NCI-H2107 treated with DMSO at 0.1 percent for 48 hours (cell line): ENCODE measurements at regions not wholly inside any gene's neighbourhood (a gene's known extent, or its start where the extent isn't known, plus 50 kb on each side); places are given as distances from the start of the nearest gene placed in this dataset.
"Not testable (repeated sequence)": the region's sequence is repeated elsewhere in the genome, so short reads cannot be mapped to it uniquely, and the experiment has no call there.

ENCODE experiments used
- DNase-seq: peaks from one replicate; lab custom pipeline; 2025; ENCODE audit not compliant: unreplicated experiment; lab: John Stamatoyannopoulos, UW

DNA sequence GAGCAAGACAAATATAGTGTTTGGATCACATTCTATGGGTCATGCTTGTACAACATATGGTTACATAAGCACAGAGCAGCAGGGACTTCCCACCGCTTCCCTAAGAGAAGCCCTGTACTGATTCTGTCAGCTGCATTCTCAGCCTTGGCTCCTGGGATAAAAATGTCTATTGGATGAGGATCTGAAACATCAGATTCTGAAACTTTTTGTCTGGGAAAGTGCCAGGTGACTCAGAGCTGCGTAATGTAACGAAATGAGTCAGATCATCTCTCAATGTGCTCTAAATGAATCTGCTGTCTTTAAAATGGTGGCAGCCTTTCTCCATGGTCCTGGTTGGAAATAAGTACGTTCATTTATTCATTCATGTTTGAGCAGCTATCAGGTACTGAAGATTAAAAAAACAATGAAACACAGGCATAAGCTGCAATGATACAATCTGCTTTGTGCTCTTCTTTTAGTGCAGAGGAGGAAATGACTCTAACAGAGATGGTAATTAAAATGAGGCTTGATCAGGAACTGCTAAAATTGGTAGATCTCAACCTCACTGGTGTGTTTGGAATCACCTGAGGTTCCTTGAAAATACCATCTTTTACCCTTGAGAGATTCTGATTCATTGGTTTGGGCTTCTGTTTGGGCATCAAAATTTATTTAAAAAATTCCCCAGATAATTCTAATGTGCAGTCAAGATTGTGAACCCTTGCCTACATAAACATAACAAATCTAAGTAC, 99.1 kb upstream of the NAP1L1 start:
- no peak for DNase-seq

DNA sequence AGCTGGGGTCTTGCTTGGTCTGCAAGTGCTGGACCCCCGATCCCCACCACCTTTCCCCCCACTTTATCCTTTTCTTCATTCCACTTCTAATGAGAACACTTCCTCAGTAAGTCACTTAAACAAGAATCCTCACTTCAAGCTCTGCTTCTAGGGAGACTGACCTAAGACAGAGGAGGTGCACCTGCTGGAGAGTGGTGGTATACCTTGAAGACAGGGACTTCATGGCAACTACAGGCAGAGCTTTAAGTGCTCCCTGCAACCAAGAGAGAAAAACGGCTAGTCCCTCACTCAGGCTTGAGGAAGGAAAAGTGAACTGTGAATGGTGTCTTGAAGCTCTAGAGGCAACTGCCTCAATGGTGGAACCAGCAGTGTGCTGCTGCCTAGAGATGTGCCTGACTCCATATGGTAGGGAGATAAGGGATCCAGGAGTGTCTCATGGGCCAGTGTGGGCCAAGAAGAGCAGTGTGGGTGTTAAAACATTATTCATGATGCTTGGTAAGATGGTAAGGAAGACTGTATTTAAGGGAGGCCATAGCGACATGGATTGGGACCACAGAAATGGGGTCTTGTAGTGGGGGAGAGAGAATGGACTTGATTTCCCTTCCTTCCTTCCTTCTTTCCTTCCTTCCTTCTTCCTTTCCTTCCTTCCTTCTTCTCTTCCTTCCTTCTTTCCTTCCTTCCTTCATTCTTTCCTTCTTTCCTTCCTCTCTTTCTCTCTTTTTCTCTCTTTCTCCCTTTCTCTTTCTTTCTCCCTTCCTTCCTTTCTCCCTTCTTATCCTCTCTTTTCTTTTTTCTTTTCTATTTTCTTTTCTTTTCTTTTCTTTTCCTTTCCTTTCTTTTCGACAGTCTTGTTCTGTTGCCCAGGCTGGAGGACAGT, 96.2 kb upstream of the NAP1L1 start:
- DNase-seq = no peak

DNA sequence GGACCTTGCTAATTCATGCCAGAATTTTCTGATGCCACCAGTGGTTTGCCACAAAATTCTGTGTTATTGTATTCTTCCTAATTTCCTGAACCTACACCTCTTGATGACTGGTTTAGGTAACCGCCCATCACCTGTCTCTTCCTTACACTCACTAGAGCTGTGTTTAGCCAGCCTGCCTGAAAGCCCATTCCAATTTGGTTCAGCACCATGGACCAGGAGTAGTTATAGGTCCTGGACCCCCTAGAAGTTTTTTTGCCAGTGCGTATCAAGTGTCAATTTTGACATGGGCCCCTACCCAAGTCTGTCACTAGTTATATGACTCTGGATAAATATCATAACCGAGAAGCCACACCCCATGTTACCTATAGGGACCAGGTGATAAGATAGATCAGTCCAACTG, 94.0 kb upstream of the NAP1L1 start:
- DNase-seq = no peak

- no peak for DNase-seq
Observed at GRCh38 chr12:76177821-76178220, 93.3 kb upstream of the NAP1L1 start.

DNA sequence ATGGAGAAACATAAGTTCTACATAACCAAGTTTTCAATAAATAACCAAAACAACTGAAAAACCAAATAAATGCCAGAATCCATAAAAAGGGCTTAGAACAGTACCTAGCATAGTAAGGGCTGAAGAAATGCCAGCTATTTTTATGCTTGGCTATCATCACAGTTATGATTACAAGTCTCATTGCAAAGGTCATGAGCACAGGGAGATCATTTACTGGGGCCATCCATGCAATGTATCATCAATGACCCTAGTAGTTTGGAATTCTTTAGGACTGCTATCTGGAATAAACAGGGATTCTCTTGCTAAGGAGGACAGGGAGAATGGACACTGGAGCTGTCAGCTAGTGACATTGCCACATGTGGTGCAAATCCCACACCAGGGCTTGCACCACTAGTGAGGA, 92.5 kb upstream of the NAP1L1 start:
- DNase-seq = no peak

GRCh38 chr12:76175946-76176345, 91.5 kb upstream of the NAP1L1 start:
- not testable (repeated sequence) for DNase-seq

DNA sequence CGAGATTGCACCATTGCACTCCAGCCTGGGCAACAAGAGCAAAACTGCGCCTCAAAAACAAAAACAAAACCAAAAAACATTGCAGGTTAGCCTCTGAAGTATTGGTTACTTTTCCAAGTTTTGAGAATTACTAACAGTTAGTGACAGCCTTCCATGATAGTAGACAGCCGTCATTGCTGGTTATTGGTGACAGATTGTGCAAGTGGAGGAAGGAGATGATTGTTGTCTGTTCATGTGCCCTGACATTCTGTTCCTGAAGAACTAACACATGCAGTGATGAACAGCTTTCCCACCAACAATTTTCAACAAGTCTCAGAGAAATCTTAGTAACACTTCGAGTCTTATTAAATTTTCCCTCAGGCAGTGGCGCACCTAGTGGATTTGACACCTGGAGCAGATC, 89.3 kb upstream of the NAP1L1 start:
- DNase-seq = no peak

DNA sequence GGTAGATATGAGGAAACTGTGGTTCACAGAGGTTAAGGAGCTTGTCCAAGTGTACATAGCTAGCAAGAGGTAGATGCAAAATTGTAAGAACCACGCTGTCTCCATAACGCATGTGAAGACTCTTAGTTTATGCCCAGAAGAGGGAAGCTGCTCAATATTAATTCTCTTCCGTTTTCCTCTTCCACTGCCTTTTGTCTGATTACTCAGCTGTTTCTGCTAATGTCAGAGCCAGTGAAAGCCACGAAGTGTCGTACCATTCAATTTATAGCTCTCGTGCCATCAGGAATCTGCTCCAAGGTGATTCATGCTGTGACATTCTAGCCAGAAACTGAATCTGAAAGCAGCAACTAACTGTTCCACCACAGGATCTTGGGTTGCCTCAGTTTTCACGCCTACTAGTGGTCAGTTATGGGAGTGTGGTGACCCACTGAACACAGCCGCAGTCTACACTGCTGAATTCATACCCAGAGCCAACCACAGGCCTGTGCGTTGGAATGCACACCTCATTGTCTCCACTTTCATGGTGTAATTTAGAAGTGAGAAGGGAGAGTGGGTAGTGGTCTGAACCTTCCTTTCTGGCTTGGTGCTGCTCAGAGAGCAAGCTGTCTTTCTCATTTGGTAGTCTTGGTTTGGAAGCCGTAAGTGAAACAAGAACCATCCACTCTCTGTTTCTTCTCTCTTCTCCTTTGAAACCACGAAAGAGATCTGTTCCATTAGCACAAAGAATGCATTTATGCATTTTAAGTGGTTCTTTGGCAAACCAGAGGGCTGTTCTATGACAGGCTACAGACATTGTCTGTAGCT, 74.2 kb upstream of the NAP1L1 start:
- DNase-seq = peak; percentile 62

DNA sequence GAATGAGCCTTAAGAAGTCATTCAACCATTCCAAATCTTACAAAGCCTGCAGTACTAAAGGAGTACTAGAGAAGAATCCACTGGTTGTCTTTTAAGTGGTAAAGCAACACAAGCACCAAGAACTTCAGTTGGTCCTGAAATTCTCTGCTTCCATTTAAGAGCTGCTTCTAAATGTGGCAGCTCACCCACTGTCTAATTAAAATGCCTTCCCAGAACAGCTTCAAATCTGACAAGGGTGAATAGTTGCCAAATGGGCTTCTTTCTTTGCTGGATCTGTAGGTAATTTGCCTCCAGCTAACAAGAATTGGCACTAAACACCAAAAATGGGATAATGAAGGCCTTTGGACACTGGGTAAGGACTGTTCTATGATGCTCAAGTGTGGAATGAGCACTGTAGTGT, 72.2 kb upstream of the NAP1L1 start:
- no peak for DNase-seq

DNA sequence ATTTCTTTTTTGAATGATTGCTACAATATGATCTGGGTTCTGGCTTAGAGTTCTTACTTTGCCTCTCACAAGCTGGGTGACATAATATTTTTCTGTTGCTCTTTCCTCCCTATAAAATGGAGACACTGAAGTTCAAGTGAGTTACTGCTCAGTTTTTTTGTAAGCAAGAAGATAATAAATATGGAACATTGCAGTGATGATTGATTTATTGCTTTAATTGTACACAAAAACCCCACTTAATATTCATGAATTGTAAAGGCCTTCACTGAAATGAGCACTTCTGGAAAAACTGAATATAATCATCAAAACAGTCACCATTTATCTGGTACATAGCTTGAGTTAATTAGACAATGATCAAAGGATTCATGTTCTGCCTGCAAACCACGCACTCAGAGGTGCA, 71.8 kb upstream of the NAP1L1 start:
- no peak for DNase-seq

DNA sequence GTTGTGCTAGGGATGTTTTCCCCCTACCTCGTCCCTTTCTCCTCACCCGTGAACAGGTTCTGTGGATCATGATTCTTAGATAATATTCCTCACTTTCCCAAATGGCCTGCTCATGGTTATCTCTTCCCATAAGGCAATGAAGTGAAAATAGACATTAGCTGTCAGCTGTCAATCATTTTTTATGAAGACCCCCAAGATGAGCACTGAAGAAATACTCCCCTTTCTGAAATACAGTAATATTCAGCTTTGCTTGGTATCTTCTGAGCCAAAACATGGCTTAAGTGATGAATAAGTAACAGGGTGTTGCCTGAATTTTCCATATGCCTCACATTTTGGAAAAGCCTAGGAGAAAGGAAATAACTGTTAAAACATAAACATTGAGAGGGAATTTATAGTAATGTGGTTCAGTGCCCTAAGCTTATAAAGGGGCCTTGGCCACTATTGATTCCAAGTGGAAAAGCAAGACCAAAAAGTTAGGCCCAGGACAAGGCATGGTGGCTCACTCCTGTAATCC, 70.7 kb upstream of the NAP1L1 start:
- DNase-seq = no peak

DNA sequence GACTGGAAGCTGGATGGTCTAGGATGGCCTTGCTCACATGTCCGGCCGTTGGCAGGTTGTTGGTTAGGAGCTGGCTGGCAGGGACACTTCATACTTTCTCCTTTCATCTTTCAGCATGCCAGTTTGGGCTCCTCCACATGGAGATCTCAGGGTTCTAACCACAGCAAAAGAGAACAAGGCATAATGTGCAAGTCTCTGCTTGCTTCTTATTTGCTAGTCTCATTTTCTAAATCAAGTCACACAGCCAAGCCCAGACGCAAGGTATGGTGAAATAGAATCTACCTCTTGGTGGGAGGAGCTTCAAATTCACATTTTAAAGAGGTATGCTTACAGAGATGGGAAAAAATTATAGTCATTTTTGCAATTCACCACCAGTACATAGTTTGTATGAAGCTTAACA, 69.1 kb upstream of the NAP1L1 start:
- no peak for DNase-seq

DNA sequence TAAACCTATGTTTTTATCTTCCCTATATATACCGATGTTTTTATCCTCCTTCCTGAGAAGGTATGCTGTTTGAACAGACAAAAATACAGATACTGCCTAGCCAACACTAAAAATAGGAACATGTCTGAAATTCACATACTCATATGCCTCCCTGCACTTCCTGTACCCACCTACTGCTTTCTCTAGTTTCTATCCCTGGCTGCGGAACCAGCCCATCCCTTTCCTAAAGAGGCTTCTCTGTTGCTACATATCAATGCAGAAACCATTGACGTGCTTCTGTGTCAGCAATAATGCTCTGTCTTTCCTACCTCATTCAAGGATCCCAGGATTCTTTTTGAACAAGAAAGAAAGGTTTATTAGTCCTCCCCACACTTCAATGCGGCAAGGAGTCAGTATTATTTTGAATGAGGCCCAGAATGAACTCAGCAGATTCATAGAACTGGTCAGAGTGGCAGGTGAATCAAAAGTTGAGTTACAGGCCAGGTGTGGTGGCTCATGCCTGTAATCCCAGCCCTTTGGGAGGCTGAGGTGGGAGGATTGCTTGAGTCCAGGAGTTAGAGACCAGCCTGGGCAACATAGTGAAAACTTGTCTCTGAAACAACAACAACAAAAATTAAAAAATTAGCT, 67.8 kb upstream of the NAP1L1 start:
- DNase-seq = no peak

- no peak for DNase-seq
Observed at GRCh38 chr12:76144245-76144549, 59.7 kb upstream of the NAP1L1 start.

- no peak for DNase-seq
Observed at GRCh38 chr12:76143343-76144244, 59.1 kb upstream of the NAP1L1 start.

DNA sequence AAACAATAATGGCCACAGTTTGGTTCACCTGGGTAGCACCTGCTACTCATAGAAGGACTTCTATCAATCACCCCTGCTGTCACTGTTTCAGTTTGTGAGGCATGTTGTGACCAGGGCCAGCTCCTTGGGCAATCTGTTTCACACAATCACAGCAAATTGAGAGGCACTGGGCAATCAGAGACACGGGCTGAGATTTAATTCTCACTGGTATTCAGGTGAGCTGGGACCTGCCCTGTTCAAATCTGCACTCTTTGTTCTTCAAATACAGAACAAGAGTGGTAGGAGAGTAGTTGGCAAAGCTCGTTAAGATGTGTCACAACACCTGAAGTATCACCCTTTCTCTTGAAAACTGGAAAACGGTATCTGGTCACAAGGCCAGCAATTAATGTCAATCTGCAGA, 57.8 kb upstream of the NAP1L1 start:
- DNase-seq = no peak

GRCh38 chr12:76138656-76139055, 54.2 kb upstream of the NAP1L1 start:
- DNase-seq = no peak

DNA sequence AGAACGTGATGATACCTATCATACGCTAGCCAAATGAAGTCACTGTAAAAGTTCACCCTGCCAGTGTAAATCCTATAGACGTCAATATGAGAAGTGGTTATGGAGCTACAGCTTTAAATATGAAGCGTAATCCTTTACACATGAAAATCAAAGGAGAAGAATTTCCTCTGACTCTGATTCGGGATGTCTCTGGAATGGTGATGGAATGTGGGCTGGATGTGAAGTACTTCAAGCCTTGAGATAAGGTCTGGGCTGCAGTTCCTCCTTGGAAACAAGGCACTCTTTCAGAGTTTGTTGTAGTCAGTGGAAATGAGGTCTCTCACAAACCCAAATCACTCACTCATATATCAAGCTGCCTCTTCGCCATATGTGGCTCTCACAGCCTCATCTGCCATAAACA, 53.1 kb upstream of the NAP1L1 start:
- DNase-seq = no peak

- DNase-seq = no peak
Observed at GRCh38 chr12:76135456-76135855, 51.0 kb upstream of the NAP1L1 start.
